Brain microvascular endothelial cell (primary cell): ENCODE measurements at regions not wholly inside any gene's neighbourhood (a gene's known extent, or its start where the extent isn't known, plus 50 kb on each side); places are given as distances from the start of the nearest gene placed in this dataset.

Experiments used
- DNase-seq: peaks from one replicate; pipeline ENCODE4 v3.0.0-alpha.2; 2020
- H3K27ac ChIP-seq: fragments of 250-450 bp; sonication (Bioruptor Pico); 2 replicates; pipeline ENCODE4 v1.5.1; 2020; ENCODE audit warnings: mild to moderate bottlenecking, moderate library complexity
- H3K27me3 ChIP-seq: fragments of 250-450 bp; sonication (Bioruptor Pico); replicated peaks from 2 replicates; pipeline ENCODE4 v1.5.1; 2020; ENCODE audit warnings: mild to moderate bottlenecking
- H3K36me3 ChIP-seq: fragments of 250-450 bp; sonication (Bioruptor Pico); replicated peaks from 2 replicates; pipeline ENCODE4 v1.5.1; 2020; ENCODE audit warnings: mild to moderate bottlenecking
- H3K4me3 ChIP-seq: 2 replicates; pipeline ENCODE4 v1.5.1; 2011; ENCODE audit warnings: low read depth, mild to moderate bottlenecking, control low read depth, low read length, moderate library complexity
- CTCF ChIP-seq: IDR thresholded peaks from 2 replicates; pipeline ENCODE4 v1.5.1; 2011; ENCODE audit warnings: low read depth, mild to moderate bottlenecking, moderate library complexity, low read length, control low read depth, inconsistent platforms; ENCODE audit errors: missing control alignments
- in situ Hi-C: cut with HindIII; loops from 2 replicates; pipeline ENCODE4 v1.10.0; 2017; ENCODE audit warnings: low sequenced_read_pairs, low pct_ligation_motif_present

DNA sequence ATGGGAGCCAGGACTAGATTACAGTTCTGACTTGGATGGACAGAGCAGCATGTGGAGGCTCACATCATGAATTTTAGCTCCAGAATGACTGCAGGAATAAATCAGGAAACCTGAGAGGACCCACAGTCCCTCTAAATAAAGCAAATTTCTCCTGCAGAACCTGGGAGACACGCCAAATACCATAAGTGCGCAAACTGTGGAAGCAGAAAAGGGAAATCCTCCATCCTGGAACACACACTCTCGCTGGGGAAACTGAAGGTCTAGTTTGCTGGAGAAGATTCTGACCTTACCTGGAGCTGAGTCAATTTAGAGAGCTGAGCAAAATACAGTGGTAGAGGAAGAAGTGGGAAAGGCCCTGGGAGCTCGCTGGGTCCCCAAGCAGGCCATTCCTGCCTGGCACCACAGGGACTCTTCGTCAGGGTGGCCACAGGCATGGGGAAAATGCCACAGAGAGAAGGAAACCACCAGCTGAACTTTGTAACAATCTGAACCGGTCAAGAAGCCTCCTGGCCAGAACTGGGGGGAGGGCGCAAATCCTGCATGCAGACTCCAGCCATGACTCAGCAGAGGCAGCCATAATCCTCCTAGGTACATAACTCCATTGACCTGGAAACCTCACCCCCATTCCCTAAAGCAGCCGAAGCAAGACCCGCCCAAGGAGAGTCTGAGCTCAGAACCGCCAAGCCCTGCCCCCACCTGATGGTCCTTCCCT is 390.9 kb downstream of the LRRC70 start:
- Histone ChIP-seq H3K27ac (no peak overlapping the region), H3K27me3 (no peaks in the 10 kb centered on the region), H3K36me3 (no peaks in the 10 kb centered on the region), H3K4me3 (no peak overlapping the region)
- TF ChIP-seq CTCF, result no peak
- no peak for DNase-seq
- in situ Hi-C loops, result no loop called here

- in situ Hi-C loops, result no loop called here
- TF ChIP-seq CTCF, result no peak
- no peak overlapping the region for H3K4me3 ChIP-seq
Observed at GRCh38 chr5:62964428-62964827, 385.8 kb downstream of the LRRC70 start.

DNA sequence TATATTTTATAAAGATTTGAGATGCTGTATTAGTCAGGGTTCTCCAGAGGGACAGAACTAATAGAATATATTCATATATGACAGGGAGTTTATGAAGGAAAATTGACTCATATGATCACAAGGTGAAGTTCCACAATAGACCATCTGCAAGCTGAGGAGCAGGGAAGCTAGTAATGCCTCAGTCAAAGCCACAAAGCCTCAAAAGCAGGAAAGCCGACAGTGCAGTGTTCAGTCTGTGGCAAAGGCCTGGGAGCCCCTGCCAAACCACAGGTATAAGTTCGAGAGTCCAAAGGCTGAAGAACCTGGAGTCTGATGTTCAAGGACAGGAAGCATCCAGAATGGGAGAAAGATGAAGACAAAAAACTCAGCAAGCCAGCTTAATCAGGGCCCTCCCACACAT is 382.2 kb downstream of the LRRC70 start:
- no peak overlapping the region for H3K4me3 ChIP-seq
- no peaks in the 10 kb centered on the region for H3K36me3 ChIP-seq
- DNase-seq, result no peak
- H3K27me3 ChIP-seq, result no peaks in the 10 kb centered on the region
- in situ Hi-C loops, result no loop called here
- TF ChIP-seq CTCF, result no peak
- H3K27ac ChIP-seq, result no peak overlapping the region

More at GRCh38 chr5:62964428-62964827, 385.8 kb downstream of the LRRC70 start:
- Histone ChIP-seq H3K27me3 (no peaks in the 10 kb centered on the region), H3K36me3 (no peaks in the 10 kb centered on the region), H3K27ac (no peak overlapping the region)
- no peak for DNase-seq

- Histone ChIP-seq H3K27me3 (no peaks in the 10 kb centered on the region), H3K27ac (no peak overlapping the region), H3K4me3 (no peak overlapping the region), H3K36me3 (no peaks in the 10 kb centered on the region)
- TF ChIP-seq CTCF, result no peak
- in situ Hi-C loops, result no loop called here
- DNase-seq, result no peak
Observed at GRCh38 chr5:62956597-62956996, 378.0 kb downstream of the LRRC70 start.

- Histone ChIP-seq H3K27ac (no peak overlapping the region), H3K4me3 (no peak overlapping the region), H3K27me3 (no peaks in the 10 kb centered on the region), H3K36me3 (no peaks in the 10 kb centered on the region)
- in situ Hi-C loops, result no loop called here
- no peak for DNase-seq
- TF ChIP-seq CTCF, result no peak
Observed at GRCh38 chr5:62954578-62954977, 376.0 kb downstream of the LRRC70 start.

- Histone ChIP-seq H3K36me3 (no peaks in the 10 kb centered on the region), H3K27ac (no peak overlapping the region), H3K4me3 (no peak overlapping the region), H3K27me3 (no peaks in the 10 kb centered on the region)
- DNase-seq, result no peak
- in situ Hi-C loops, result no loop called here
- no peak for TF ChIP-seq CTCF
Observed at GRCh38 chr5:62948301-62948700, 369.7 kb downstream of the LRRC70 start.
